Lower leg skin (tissue), 3 donors: ENCODE measurements at regions not wholly inside any gene's neighbourhood (a gene's known extent, or its start where the extent isn't known, plus 50 kb on each side); places are given as distances from the start of the nearest gene placed in this dataset.

ENCODE experiments used
- POLR2A ChIP-seq, 2 donors: fragments of 450-650 bp; IDR thresholded peaks; one replicate each; pipeline ENCODE4 v1.6.1; 2016 to 2017; ENCODE audit warnings: antibody characterized with exemption in 2 of 2, mild to moderate bottlenecking in 1 of 2, moderate library complexity in 1 of 2
- TF ChIP-seq, protein P1 (sequence below), 3 donors: fragments of 450-650 bp; IDR thresholded peaks; one replicate each; pipeline ENCODE4 v1.5.1; 2016; ENCODE audit warnings: antibody characterized with exemption in 3 of 3, mild to moderate bottlenecking in 3 of 3, moderate library complexity in 2 of 3

GRCh38 chr1:111062081-111062480, 77.8 kb downstream of the DRAM2 start:
- TF ChIP-seq, protein P1, sequence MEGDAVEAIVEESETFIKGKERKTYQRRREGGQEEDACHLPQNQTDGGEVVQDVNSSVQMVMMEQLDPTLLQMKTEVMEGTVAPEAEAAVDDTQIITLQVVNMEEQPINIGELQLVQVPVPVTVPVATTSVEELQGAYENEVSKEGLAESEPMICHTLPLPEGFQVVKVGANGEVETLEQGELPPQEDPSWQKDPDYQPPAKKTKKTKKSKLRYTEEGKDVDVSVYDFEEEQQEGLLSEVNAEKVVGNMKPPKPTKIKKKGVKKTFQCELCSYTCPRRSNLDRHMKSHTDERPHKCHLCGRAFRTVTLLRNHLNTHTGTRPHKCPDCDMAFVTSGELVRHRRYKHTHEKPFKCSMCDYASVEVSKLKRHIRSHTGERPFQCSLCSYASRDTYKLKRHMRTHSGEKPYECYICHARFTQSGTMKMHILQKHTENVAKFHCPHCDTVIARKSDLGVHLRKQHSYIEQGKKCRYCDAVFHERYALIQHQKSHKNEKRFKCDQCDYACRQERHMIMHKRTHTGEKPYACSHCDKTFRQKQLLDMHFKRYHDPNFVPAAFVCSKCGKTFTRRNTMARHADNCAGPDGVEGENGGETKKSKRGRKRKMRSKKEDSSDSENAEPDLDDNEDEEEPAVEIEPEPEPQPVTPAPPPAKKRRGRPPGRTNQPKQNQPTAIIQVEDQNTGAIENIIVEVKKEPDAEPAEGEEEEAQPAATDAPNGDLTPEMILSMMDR (IDR thresholded peaks at IDR 0.05) = no peak
- TF ChIP-seq POLR2A (IDR thresholded peaks at IDR 0.05) = no peak
